ENCODE measurements at regions not wholly inside any gene's neighbourhood (a gene's known extent, or its start where the extent isn't known, plus 50 kb on each side); places are given as distances from the start of the nearest gene placed in this dataset.

GRCh38 chr16:73311857-73312723 lies 264.2 kb upstream of the ZFHX3 start:
- Histone ChIP-seq H3K27me3 (no peaks in the 10 kb centered on the region), H3K4me2 (no peak overlapping the region), H3K36me3 (replicated peaks; ENCODE audit: insufficient read depth, low read depth) (no peaks in the 10 kb centered on the region), H2AFZ (no peak overlapping the region), H3K4me3 (no peak overlapping the region), H4K20me1 (ENCODE audit: insufficient read depth, poor library complexity, severe bottlenecking) (no peaks in the 10 kb centered on the region), H3K9me2 (replicated peaks; ENCODE audit: insufficient read depth) (no peaks in the 10 kb centered on the region), H3K27ac (no peak overlapping the region), H3K79me2 (no peaks in the 10 kb centered on the region), H3K9me3 (ENCODE audit: low read depth) (no peaks in the 10 kb centered on the region), H3K4me1 (ENCODE audit: insufficient read depth) (no peaks in the 10 kb centered on the region)
- WGBS (ENCODE audit: low lambda C conversion rate, missing lambda C conversion rate), result 92% methylated on average over 10 of the region's 10 CpGs
- no peak for TF ChIP-seq CTCF (IDR thresholded peaks at IDR 0.05; ENCODE audit: poor library complexity)
- no peak for TF ChIP-seq EZH2phosphoT487 (IDR thresholded peaks at IDR 0.05; ENCODE audit: low read depth, severe bottlenecking, unreplicated experiment)
- TF ChIP-seq EZH2 (IDR thresholded peaks at IDR 0.05; ENCODE audit: borderline replicate concordance), result no peak
- DNase-seq (ENCODE audit: low spot score), result no peak

GRCh38 chr16:73308771-73309170 lies 260.8 kb upstream of the ZFHX3 start:
- Histone ChIP-seq H3K4me1 (ENCODE audit: insufficient read depth) (no peaks in the 10 kb centered on the region), H3K27ac (no peak overlapping the region)
- TF ChIP-seq CTCF (IDR thresholded peaks at IDR 0.05; ENCODE audit: poor library complexity), result no peak
- TF ChIP-seq EZH2 (IDR thresholded peaks at IDR 0.05; ENCODE audit: borderline replicate concordance), result no peak
- no peak for TF ChIP-seq EZH2phosphoT487 (IDR thresholded peaks at IDR 0.05; ENCODE audit: low read depth, severe bottlenecking, unreplicated experiment)

GRCh38 chr16:73306901-73307413 lies 259.0 kb upstream of the ZFHX3 start:
- WGBS (ENCODE audit: low lambda C conversion rate, missing lambda C conversion rate), result 50% methylated on average over 1 of the region's 1 CpG
- H3K36me3 ChIP-seq (replicated peaks; ENCODE audit: insufficient read depth, low read depth), result no peaks in the 10 kb centered on the region

More at GRCh38 chr16:73308771-73309170, 260.8 kb upstream of the ZFHX3 start:
- Histone ChIP-seq H2AFZ (no peak overlapping the region), H3K4me2 (no peak overlapping the region), H3K4me3 (no peak overlapping the region), H3K79me2 (no peaks in the 10 kb centered on the region), H3K36me3 (replicated peaks; ENCODE audit: insufficient read depth, low read depth) (no peaks in the 10 kb centered on the region), H3K9me2 (replicated peaks; ENCODE audit: insufficient read depth) (no peaks in the 10 kb centered on the region), H4K20me1 (ENCODE audit: insufficient read depth, poor library complexity, severe bottlenecking) (no peaks in the 10 kb centered on the region), H3K9me3 (ENCODE audit: low read depth) (no peaks in the 10 kb centered on the region), H3K27me3 (no peaks in the 10 kb centered on the region)
- no peak for DNase-seq (ENCODE audit: low spot score)

More at GRCh38 chr16:73306901-73307413, 259.0 kb upstream of the ZFHX3 start:
- Histone ChIP-seq H3K4me1 (ENCODE audit: insufficient read depth) (no peaks in the 10 kb centered on the region), H3K9me3 (ENCODE audit: low read depth) (no peaks in the 10 kb centered on the region), H3K9me2 (replicated peaks; ENCODE audit: insufficient read depth) (no peaks in the 10 kb centered on the region), H4K20me1 (ENCODE audit: insufficient read depth, poor library complexity, severe bottlenecking) (no peaks in the 10 kb centered on the region), H3K4me2 (no peak overlapping the region), H3K79me2 (no peaks in the 10 kb centered on the region), H3K27me3 (no peaks in the 10 kb centered on the region), H3K4me3 (no peak overlapping the region), H3K27ac (no peak overlapping the region), H2AFZ (no peak overlapping the region)
- TF ChIP-seq EZH2 (IDR thresholded peaks at IDR 0.05; ENCODE audit: borderline replicate concordance) (no peak), EZH2phosphoT487 (IDR thresholded peaks at IDR 0.05; ENCODE audit: low read depth, severe bottlenecking, unreplicated experiment) (no peak)
- DNase-seq (ENCODE audit: low spot score), result no peak
